ENCODE measurements at regions not wholly inside any gene's neighbourhood (a gene's known extent, or its start where the extent isn't known, plus 50 kb on each side); places are given as distances from the start of the nearest gene placed in this dataset.

GRCh38 chr17:27701963-27702362 is 71.0 kb downstream of the LGALS9 start:
- Mint-ChIP-seq H3K4me3 (ENCODE audit: unreplicated experiment) (no peak overlapping the region), H3K36me3 (ENCODE audit: insufficient read depth, unreplicated experiment) (no peaks in the 10 kb centered on the region), H3K27ac (ENCODE audit: low read depth, unreplicated experiment) (no peak overlapping the region), H3K27me3 (ENCODE audit: insufficient read depth, unreplicated experiment) (no peaks in the 10 kb centered on the region), H3K4me1 (ENCODE audit: insufficient read depth, unreplicated experiment) (no peaks in the 10 kb centered on the region), H3K9me3 (ENCODE audit: unreplicated experiment) (no peaks in the 10 kb centered on the region)
- BruUV-seq (replicated peaks): no TSS peak
- ChIA-PET POLR2A (interaction anchor here (0.8 kb wide), 1 partner anchor 9 kb away, joined by 3 read pairs; no protein-coding TSS in a partner anchor), CTCF (no interaction called here)
- TF ChIP-seq, protein P1, sequence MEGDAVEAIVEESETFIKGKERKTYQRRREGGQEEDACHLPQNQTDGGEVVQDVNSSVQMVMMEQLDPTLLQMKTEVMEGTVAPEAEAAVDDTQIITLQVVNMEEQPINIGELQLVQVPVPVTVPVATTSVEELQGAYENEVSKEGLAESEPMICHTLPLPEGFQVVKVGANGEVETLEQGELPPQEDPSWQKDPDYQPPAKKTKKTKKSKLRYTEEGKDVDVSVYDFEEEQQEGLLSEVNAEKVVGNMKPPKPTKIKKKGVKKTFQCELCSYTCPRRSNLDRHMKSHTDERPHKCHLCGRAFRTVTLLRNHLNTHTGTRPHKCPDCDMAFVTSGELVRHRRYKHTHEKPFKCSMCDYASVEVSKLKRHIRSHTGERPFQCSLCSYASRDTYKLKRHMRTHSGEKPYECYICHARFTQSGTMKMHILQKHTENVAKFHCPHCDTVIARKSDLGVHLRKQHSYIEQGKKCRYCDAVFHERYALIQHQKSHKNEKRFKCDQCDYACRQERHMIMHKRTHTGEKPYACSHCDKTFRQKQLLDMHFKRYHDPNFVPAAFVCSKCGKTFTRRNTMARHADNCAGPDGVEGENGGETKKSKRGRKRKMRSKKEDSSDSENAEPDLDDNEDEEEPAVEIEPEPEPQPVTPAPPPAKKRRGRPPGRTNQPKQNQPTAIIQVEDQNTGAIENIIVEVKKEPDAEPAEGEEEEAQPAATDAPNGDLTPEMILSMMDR (IDR thresholded peaks at IDR 0.05; ENCODE audit: unreplicated experiment): no peak
- intact Hi-C loops (cut with micrococcal nuclease): no loop called here
- no peak for DNase-seq (ENCODE audit: unreplicated experiment)

All from MCF 10A (cell line).